GM12865 (cell line): ENCODE measurements at regions not wholly inside any gene's neighbourhood (a gene's known extent, or its start where the extent isn't known, plus 50 kb on each side); places are given as distances from the start of the nearest gene placed in this dataset.
A peak's percentile ranks its signal among the peaks of the same experiment; 100 is the strongest.
"Not testable (repeated sequence)": the region's sequence is repeated elsewhere in the genome, so short reads cannot be mapped to it uniquely, and the experiment has no call there.

ENCODE experiments used
- DNase-seq: peaks from one replicate; pipeline ENCODE4 v3.0.0; 2010; ENCODE audit warnings: low read depth
- H3K4me3 ChIP-seq: 2 replicates; pipeline ENCODE4 v1.5.1; 2011; ENCODE audit warnings: mild to moderate bottlenecking, low read depth, low read length, control low read depth
- TF ChIP-seq, protein P1 (sequence below): IDR thresholded peaks from 2 replicates; pipeline ENCODE4 v1.5.1; 2011; ENCODE audit warnings: low read length, control low read depth, low read depth, inconsistent platforms; ENCODE audit not compliant: insufficient read depth; ENCODE audit errors: missing control alignments

DNA sequence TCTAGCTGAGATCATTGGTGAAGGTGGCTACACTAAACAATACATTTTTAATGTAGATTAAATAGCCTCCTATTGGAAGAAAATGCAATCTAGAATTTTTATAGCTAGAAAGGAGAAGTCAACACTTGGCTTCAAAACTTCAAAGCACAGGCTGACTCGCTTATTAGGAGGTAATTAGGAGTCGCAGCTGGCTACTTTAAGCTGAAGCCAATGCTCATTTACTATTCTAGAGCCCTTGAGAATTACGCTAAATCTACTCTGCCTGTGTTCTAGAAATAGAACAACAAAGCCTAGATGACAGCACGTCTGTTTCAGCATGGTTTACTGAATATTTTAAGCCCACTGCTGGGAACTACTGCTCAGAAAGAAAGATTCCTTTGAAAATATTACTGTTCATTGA lies 101.6 kb upstream of the EEPD1 start:
- TF ChIP-seq, protein P1, sequence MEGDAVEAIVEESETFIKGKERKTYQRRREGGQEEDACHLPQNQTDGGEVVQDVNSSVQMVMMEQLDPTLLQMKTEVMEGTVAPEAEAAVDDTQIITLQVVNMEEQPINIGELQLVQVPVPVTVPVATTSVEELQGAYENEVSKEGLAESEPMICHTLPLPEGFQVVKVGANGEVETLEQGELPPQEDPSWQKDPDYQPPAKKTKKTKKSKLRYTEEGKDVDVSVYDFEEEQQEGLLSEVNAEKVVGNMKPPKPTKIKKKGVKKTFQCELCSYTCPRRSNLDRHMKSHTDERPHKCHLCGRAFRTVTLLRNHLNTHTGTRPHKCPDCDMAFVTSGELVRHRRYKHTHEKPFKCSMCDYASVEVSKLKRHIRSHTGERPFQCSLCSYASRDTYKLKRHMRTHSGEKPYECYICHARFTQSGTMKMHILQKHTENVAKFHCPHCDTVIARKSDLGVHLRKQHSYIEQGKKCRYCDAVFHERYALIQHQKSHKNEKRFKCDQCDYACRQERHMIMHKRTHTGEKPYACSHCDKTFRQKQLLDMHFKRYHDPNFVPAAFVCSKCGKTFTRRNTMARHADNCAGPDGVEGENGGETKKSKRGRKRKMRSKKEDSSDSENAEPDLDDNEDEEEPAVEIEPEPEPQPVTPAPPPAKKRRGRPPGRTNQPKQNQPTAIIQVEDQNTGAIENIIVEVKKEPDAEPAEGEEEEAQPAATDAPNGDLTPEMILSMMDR, result no peak
- no peak overlapping the region for H3K4me3 ChIP-seq
- no peak for DNase-seq

DNA sequence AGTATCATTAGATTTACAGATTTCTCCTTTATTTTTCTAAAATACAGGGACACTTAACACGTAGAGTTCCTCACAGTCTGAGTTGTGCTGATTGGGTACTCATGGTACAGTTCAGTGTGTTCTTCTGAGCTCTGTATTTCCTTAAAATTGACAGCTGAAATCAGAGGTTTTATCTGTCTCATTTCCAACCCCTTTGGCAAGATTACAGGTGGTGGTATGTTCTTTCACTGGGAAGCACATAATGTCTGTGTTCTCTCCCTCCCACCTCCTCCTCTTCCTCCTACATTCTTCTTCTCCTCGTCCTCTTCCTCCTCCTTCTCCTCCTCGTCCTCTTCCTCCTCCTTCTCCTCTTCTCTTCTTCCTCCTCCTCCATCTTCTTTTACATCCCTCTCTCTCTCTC lies 99.5 kb upstream of the EEPD1 start:
- TF ChIP-seq, protein P1, result no peak
- H3K4me3 ChIP-seq, result no peak overlapping the region
- DNase-seq, result no peak

DNA sequence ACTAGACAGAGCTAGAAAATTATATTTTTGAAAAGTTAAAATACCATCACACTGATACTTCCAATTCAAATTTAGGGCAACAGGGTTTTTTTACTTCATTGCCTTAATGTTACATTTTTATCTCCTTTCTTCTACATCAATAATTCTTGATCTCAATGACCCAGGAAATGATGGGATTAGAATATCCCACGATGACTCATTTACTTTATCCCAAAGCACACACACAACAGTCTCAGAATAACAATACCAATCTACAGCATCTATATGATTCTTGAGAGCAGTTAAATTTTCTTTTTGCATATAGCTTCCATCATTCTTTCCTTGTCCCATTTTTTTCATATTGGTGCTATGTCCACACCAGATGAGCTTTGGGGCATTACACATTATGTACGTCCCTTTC lies 98.4 kb upstream of the EEPD1 start:
- DNase-seq, result no peak
- no peak overlapping the region for H3K4me3 ChIP-seq
- TF ChIP-seq, protein P1, result no peak

- no peak for DNase-seq
- no peak overlapping the region for H3K4me3 ChIP-seq
- TF ChIP-seq, protein P1, result no peak
These were observed 97.8 kb upstream of the EEPD1 start for GRCh38 chr7:36055207-36055606.

GRCh38 chr7:36057323-36057722 lies 95.7 kb upstream of the EEPD1 start:
- no peak overlapping the region for H3K4me3 ChIP-seq
- TF ChIP-seq, protein P1, result no peak
- peak; percentile 49 for DNase-seq

DNA sequence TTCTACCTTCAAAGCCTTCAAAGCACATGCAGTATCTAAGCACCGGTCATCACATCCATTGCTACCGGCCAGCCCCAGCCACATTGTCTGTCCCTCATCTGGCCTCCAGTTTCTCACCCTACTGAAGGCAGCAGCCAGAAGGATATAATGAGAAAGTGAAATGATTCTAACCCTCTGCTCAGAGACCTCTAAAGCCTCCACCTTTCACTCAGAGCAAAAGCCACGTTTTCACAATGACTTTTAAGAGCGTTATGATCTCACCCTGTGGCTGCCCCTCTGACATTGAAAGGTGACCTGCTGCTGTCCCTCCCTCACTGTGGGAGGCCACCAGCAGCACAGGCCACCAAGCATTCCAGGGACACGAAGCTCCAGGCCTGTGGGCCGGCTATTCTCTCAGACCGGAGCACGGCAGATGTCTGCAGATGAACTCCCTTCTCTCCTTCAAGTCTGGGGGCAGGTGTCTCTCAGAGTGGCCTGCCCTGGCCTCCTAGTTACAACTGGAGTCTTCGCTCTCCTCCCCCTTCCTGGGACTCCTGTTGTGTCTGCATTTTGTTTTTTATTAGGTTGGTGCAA lies 94.9 kb upstream of the EEPD1 start:
- no peak overlapping the region for H3K4me3 ChIP-seq
- TF ChIP-seq, protein P1, result no peak
- DNase-seq, result peak; percentile 46

GRCh38 chr7:36060388-36060787 lies 92.7 kb upstream of the EEPD1 start:
- DNase-seq, H3K4me3 ChIP-seq: not testable (repeated sequence)
